H9 (cell line): ENCODE measurements at regions not wholly inside any gene's neighbourhood (a gene's known extent, or its start where the extent isn't known, plus 50 kb on each side); places are given as distances from the start of the nearest gene placed in this dataset.

Experiments used
- DNase-seq: peaks from one replicate; pipeline ENCODE4 v3.0.0-alpha.2; 2017
- H2AFZ ChIP-seq: one replicate; pipeline ENCODE4 v1.6.1; 2013; ENCODE audit warnings: mild to moderate bottlenecking, low read length, control low read depth, moderate library complexity
- H2AK5ac ChIP-seq: 2 replicates; pipeline ENCODE4 v1.6.1; 2013; ENCODE audit warnings: low read length, control low read depth, mixed read lengths; ENCODE audit not compliant: insufficient read length
- H2BK120ac ChIP-seq: one replicate; pipeline ENCODE4 v1.6.1; 2013; ENCODE audit warnings: low read depth, mild to moderate bottlenecking, low read length, control low read depth, inconsistent platforms; ENCODE audit not compliant: poor library complexity, severe bottlenecking
- H2BK12ac ChIP-seq: 2 replicates; pipeline ENCODE4 v1.6.1; 2013; ENCODE audit warnings: low read length, control low read depth, mixed read lengths, low read depth; ENCODE audit not compliant: insufficient read length
- H2BK15ac ChIP-seq: 2 replicates; pipeline ENCODE4 v1.6.1; 2013; ENCODE audit warnings: low read depth, low read length, control low read depth
- H2BK20ac ChIP-seq: one replicate; pipeline ENCODE4 v1.6.1; 2013; ENCODE audit warnings: low read depth, mild to moderate bottlenecking, low read length, control low read depth, inconsistent platforms; ENCODE audit not compliant: poor library complexity, severe bottlenecking
- H2BK5ac ChIP-seq: 2 replicates; pipeline ENCODE4 v1.6.1; 2013; ENCODE audit warnings: low read length, control low read depth, mixed read lengths; ENCODE audit not compliant: insufficient read length
- H3K14ac ChIP-seq: 2 replicates; pipeline ENCODE4 v1.6.1; 2013; ENCODE audit warnings: low read length, control low read depth; ENCODE audit not compliant: insufficient read depth
- H3K18ac ChIP-seq: 2 replicates; pipeline ENCODE4 v1.6.1; 2013; ENCODE audit warnings: low read depth, mild to moderate bottlenecking, mixed read lengths, low read length, control low read depth; ENCODE audit not compliant: insufficient read length
- H3K23ac ChIP-seq: 2 replicates; pipeline ENCODE4 v1.6.1; 2013; ENCODE audit warnings: low read length, control low read depth, mixed read lengths, low read depth; ENCODE audit not compliant: insufficient read length
- H3K23me2 ChIP-seq: 2 replicates; pipeline ENCODE4 v1.6.1; 2013; ENCODE audit warnings: low read depth, mild to moderate bottlenecking, mixed read lengths, low read length, control low read depth; ENCODE audit not compliant: insufficient read length, poor library complexity, severe bottlenecking
- H3K27ac ChIP-seq: 2 replicates; pipeline ENCODE4 v1.5.1; 2013; ENCODE audit warnings: low read length, control low read depth, mixed read lengths, low read depth; ENCODE audit not compliant: insufficient read length
- H3K27me3 ChIP-seq: 2 replicates; pipeline ENCODE4 v1.6.1; 2013; ENCODE audit warnings: low read length, control low read depth, inconsistent platforms; ENCODE audit not compliant: insufficient read depth
- H3K4ac ChIP-seq: 2 replicates; pipeline ENCODE4 v1.6.1; 2013; ENCODE audit warnings: low read depth, mild to moderate bottlenecking, control low read depth, inconsistent platforms, low read length, moderate library complexity
- H3K4me1 ChIP-seq: 2 replicates; pipeline ENCODE4 v1.6.1; 2013; ENCODE audit warnings: low read length, control low read depth, inconsistent platforms; ENCODE audit not compliant: insufficient read depth
- H3K4me2 ChIP-seq: 2 replicates; pipeline ENCODE4 v1.6.1; 2013; ENCODE audit warnings: low read length, control low read depth, mixed read lengths; ENCODE audit not compliant: insufficient read length, insufficient read depth
- H3K56ac ChIP-seq: 2 replicates; pipeline ENCODE4 v1.6.1; 2013; ENCODE audit warnings: low read depth, mild to moderate bottlenecking, mixed read lengths, low read length, control low read depth; ENCODE audit not compliant: insufficient read length
- H3K79me1 ChIP-seq: 2 replicates; pipeline ENCODE4 v1.6.1; 2013; ENCODE audit warnings: low read depth, mild to moderate bottlenecking, moderate library complexity, low read length, control low read depth, inconsistent platforms; ENCODE audit not compliant: insufficient read depth, poor library complexity, severe bottlenecking
- H3K79me2 ChIP-seq: 2 replicates; pipeline ENCODE4 v1.6.1; 2013; ENCODE audit warnings: low read length, control low read depth, inconsistent platforms; ENCODE audit not compliant: insufficient read depth
- H3K9ac ChIP-seq: 2 replicates; pipeline ENCODE4 v1.6.1; 2013; ENCODE audit warnings: low read length, control low read depth, mixed read lengths; ENCODE audit not compliant: insufficient read length; ENCODE audit errors: extremely low read depth
- H3K9me3 ChIP-seq: one replicate; pipeline ENCODE4 v1.6.1; 2013; ENCODE audit warnings: low read depth, low read length, inconsistent platforms; ENCODE audit not compliant: control insufficient read depth
- H3T11ph ChIP-seq: one replicate; pipeline ENCODE4 v1.6.1; 2013; ENCODE audit warnings: mild to moderate bottlenecking, low read length, control low read depth, inconsistent platforms
- H4K20me1 ChIP-seq: one replicate; pipeline ENCODE4 v1.6.1; 2013; ENCODE audit not compliant: control insufficient read depth, insufficient read length, insufficient read depth
- H4K5ac ChIP-seq: 2 replicates; pipeline ENCODE4 v1.6.1; 2013; ENCODE audit warnings: low read depth, mild to moderate bottlenecking, mixed read lengths, low read length, control low read depth; ENCODE audit not compliant: insufficient read length
- H4K8ac ChIP-seq: replicated peaks from 2 replicates; pipeline ENCODE4 v1.6.1; 2013; ENCODE audit warnings: low read length, control low read depth, mixed read lengths, low read depth; ENCODE audit not compliant: insufficient read length
- H4K91ac ChIP-seq: 2 replicates; pipeline ENCODE4 v1.6.1; 2013; ENCODE audit warnings: low read depth, mild to moderate bottlenecking, moderate library complexity, mixed read lengths, low read length, control low read depth; ENCODE audit not compliant: insufficient read length
- H3K27ac Mint-ChIP-seq, 3 experiments: 2 replicates in 2 of 3; 3 replicates in 1 of 3; pipeline ENCODE4 v1.8.0; 2020 to 2021; ENCODE audit warnings: mixed read lengths in 3 of 3, mild to moderate bottlenecking in 1 of 3, moderate library complexity in 1 of 3
- H3K27me3 Mint-ChIP-seq: 2 replicates; pipeline ENCODE4 v1.8.0; 2021; ENCODE audit warnings: low read depth, mild to moderate bottlenecking, moderate library complexity, mixed read lengths
- H3K36me3 Mint-ChIP-seq, 3 experiments: 2 replicates in 2 of 3; 3 replicates in 1 of 3; pipeline ENCODE4 v1.8.0; 2020 to 2021; ENCODE audit warnings: low read depth in 3 of 3, mixed read lengths in 3 of 3; ENCODE audit not compliant: insufficient read depth in 1 of 3
- H3K4me1 Mint-ChIP-seq, 2 experiments: 2 replicates each; pipeline ENCODE4 v1.8.0; 2020; ENCODE audit warnings: mixed read lengths in 2 of 2
- H3K4me3 Mint-ChIP-seq, 2 experiments: 2 replicates in 1 of 2; 3 replicates in 1 of 2; pipeline ENCODE4 v1.8.0; 2020 to 2021; ENCODE audit warnings: mild to moderate bottlenecking in 2 of 2, mixed read lengths in 2 of 2, moderate library complexity in 1 of 2
- H3K9me3 Mint-ChIP-seq, 2 experiments: 2 replicates in 1 of 2; 3 replicates in 1 of 2; pipeline ENCODE4 v1.8.0; 2020; ENCODE audit warnings: mild to moderate bottlenecking in 2 of 2, mixed read lengths in 2 of 2, moderate library complexity in 1 of 2
- CTCF ChIP-seq: fragments of 200-600 bp; sonication (generic); conservative IDR thresholded peaks from 3 replicates; pipeline ENCODE4 v1.8.0; 2021; ENCODE audit warnings: antibody characterized with exemption, mild to moderate bottlenecking
- WGBS: extraction: QIAGEN DNeasy Blood & Tissue Kit; methylation state at CpG from one replicate; pipeline ENCODE4 v1.1.7; 2013; ENCODE audit warnings: missing lambda C conversion rate, low lambda C conversion rate, mixed read lengths; ENCODE audit not compliant: insufficient read length; ENCODE audit errors: extremely low coverage; 5-methylcytosine and 5-hydroxymethylcytosine counted together

- H2AK5ac ChIP-seq = no peak overlapping the region
- H3T11ph ChIP-seq = no peak overlapping the region
- no peak overlapping the region for H3K27ac Mint-ChIP-seq
- no peak overlapping the region for H3K4me2 ChIP-seq
- H4K5ac ChIP-seq = no peak overlapping the region
- H3K4me1 ChIP-seq = no peaks in the 10 kb centered on the region
- H4K20me1 ChIP-seq = no peaks in the 10 kb centered on the region
- no peak overlapping the region for H4K8ac ChIP-seq
- no peak overlapping the region for H2BK120ac ChIP-seq
- no peak overlapping the region for H2BK5ac ChIP-seq
- H2BK20ac ChIP-seq = no peak overlapping the region
- H3K9me3 ChIP-seq = no peaks in the 10 kb centered on the region
- H2BK15ac ChIP-seq = no peak overlapping the region
- no peak overlapping the region for H3K27ac ChIP-seq
- H4K91ac ChIP-seq = no peak overlapping the region
- H3K9me3 Mint-ChIP-seq = peaks cover 17 to 18% of the 10 kb centered on the region in 2 experiments
- H3K4ac ChIP-seq = no peak overlapping the region
- H3K79me2 ChIP-seq = no peaks in the 10 kb centered on the region
- no peaks in the 10 kb centered on the region for H3K23me2 ChIP-seq
- no peak overlapping the region for H3K23ac ChIP-seq
- H2AFZ ChIP-seq = no peak overlapping the region
- no peak overlapping the region for H3K4me3 Mint-ChIP-seq
- H3K56ac ChIP-seq = no peak overlapping the region
- H3K9ac ChIP-seq = no peak overlapping the region
- H3K14ac ChIP-seq = no peak overlapping the region
- H3K79me1 ChIP-seq = no peaks in the 10 kb centered on the region
- no CpG with 5 or more reads among the region's 1 CpG for WGBS
- DNase-seq = no peak
- peaks cover 6% of the 10 kb centered on the region in 2 experiments for H3K4me1 Mint-ChIP-seq
- H3K27me3 Mint-ChIP-seq = no peaks in the 10 kb centered on the region
- no peak overlapping the region for H2BK12ac ChIP-seq
- no peak overlapping the region for H3K18ac ChIP-seq
- no peak for TF ChIP-seq CTCF
- H3K36me3 Mint-ChIP-seq = peaks cover 4 to 21% (median 4%) of the 10 kb centered on the region in 3 experiments; a peak in 5 of 7 replicates
- H3K27me3 ChIP-seq = no peaks in the 10 kb centered on the region
Measured at GRCh38 chr1:98107256-98107655, 186.4 kb upstream of the DPYD start.
